Prostate gland (tissue), 2 donors: ENCODE measurements at regions not wholly inside any gene's neighbourhood (a gene's known extent, or its start where the extent isn't known, plus 50 kb on each side); places are given as distances from the start of the nearest gene placed in this dataset.

Source experiments
- POLR2A ChIP-seq: fragments of 450-650 bp; IDR thresholded peaks from one replicate; pipeline ENCODE4 v1.6.1; 2016; ENCODE audit warnings: antibody characterized with exemption, mild to moderate bottlenecking
- POLR2AphosphoS5 ChIP-seq: sonication (generic); formaldehyde crosslinking; IDR thresholded peaks from one replicate; pipeline ENCODE4 v1.6.1; 2017; ENCODE audit warnings: antibody characterized with exemption
- TF ChIP-seq, protein P1 (sequence below), 4 experiments: fragments of 200-600 bp in 2 of 4; fragments of 450-650 bp in 2 of 4; sonication (generic) in 2 of 4; IDR thresholded peaks; 1 replicate in 3 of 4; 2 replicates in 1 of 4; pipeline ENCODE4 v1.5.1; 2016 to 2019; ENCODE audit warnings: antibody characterized with exemption in 4 of 4, mild to moderate bottlenecking in 2 of 4, moderate library complexity in 2 of 4

- TF ChIP-seq, protein P1, sequence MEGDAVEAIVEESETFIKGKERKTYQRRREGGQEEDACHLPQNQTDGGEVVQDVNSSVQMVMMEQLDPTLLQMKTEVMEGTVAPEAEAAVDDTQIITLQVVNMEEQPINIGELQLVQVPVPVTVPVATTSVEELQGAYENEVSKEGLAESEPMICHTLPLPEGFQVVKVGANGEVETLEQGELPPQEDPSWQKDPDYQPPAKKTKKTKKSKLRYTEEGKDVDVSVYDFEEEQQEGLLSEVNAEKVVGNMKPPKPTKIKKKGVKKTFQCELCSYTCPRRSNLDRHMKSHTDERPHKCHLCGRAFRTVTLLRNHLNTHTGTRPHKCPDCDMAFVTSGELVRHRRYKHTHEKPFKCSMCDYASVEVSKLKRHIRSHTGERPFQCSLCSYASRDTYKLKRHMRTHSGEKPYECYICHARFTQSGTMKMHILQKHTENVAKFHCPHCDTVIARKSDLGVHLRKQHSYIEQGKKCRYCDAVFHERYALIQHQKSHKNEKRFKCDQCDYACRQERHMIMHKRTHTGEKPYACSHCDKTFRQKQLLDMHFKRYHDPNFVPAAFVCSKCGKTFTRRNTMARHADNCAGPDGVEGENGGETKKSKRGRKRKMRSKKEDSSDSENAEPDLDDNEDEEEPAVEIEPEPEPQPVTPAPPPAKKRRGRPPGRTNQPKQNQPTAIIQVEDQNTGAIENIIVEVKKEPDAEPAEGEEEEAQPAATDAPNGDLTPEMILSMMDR (IDR thresholded peaks at IDR 0.05) = no peak
- no peak for TF ChIP-seq POLR2AphosphoS5
- TF ChIP-seq POLR2A = no peak
These were observed 102.9 kb downstream of the CCER1 start for GRCh38 chr12:90851800-90852718.
